ENCODE measurements at regions not wholly inside any gene's neighbourhood (a gene's known extent, or its start where the extent isn't known, plus 50 kb on each side); places are given as distances from the start of the nearest gene placed in this dataset.
"Not testable (repeated sequence)": the region's sequence is repeated elsewhere in the genome, so short reads cannot be mapped to it uniquely, and the experiment has no call there.

DNA sequence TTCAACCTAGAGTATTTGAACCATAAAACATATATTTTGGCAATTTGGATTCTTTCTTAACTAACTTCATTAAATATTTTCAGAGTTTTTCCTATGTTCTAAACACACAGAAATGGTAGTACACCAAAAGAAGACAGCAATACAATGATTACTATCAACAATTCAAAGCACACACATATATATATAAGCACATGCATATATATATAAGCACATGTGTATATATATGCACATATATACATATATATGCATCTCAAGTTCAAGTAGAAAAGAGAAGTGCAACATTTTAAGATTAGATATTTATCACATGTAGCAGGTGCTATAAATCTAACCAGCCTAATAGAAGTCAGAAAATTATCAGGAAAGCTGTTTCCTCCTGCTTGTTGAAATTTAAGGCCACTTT is 320.9 kb upstream of the FSIP2 start:
- ChIA-PET POLR2A (no interaction called here), CTCF (no interaction called here)
- Mint-ChIP-seq H3K36me3 (peaks cover 4% of the 10 kb centered on the region), H3K4me3 (no peak overlapping the region), H3K27me3 (ENCODE audit: low read depth) (no peaks in the 10 kb centered on the region), H3K4me1 (no peaks in the 10 kb centered on the region), H3K27ac (no peak overlapping the region), H3K9me3 (peaks cover 10% of the 10 kb centered on the region; the same call in 1 of the 2 replicates)
- DNase-seq (ENCODE audit: low spot score) (no peak), ATAC-seq (no peak)
- TF ChIP-seq, protein P1, sequence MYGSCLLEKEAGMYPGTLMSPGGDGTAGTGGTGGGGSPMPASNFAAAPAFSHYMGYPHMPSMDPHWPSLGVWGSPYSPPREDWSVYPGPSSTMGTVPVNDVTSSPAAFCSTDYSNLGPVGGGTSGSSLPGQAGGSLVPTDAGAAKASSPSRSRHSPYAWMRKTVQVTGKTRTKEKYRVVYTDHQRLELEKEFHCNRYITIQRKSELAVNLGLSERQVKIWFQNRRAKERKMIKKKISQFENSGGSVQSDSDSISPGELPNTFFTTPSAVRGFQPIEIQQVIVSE (CRISPR knock-in tag; IDR thresholded peaks at IDR 0.05; ENCODE audit: borderline replicate concordance) = no peak

DNA sequence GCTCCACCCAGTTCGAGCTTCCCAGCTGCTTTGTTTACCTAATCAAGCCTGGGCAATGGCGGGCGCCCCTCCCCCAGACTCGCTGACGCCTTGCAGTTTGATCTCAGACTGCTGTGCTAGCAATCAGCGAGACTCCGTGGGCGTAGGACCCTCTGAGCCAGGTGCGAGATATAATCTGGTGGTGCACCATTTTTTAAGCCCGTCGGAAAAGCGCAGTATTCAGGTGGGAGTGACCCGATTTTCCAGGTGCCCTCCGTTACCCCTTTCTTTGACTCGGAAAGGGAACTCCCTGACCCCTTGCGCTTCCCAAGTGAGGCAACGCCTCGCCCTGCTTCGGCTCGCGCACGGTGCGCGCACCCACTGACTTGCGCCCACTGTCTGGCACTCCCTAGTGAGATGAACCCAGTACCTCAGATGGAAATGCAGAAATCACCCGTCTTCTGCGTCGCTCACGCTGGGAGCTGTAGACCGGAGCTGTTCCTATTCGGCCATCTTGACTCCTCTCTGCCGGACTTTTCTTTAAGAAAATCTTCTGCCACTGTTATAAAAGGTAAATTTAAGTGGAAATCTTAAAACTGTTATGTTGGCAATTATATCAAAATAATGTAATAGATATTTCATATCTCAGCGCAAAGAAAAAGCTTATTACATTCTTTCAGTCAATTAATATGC is 313.5 kb upstream of the FSIP2 start:
- POLR2A ChIA-PET; H3K36me3 Mint-ChIP-seq; ATAC-seq; H3K27me3 Mint-ChIP-seq (ENCODE audit: low read depth); H3K9me3 Mint-ChIP-seq: not testable (repeated sequence)
- Mint-ChIP-seq H3K4me3 (peak overlapping the region; percentile 90), H3K4me1 (peaks cover 25% of the 10 kb centered on the region), H3K27ac (peak overlapping the region; percentile 96)
- peak; percentile 75 for DNase-seq (ENCODE audit: low spot score)
- TF ChIP-seq FOXK1 (CRISPR knock-in tag; IDR thresholded peaks at IDR 0.05) = peak; percentile 87; the same call in 1 of the 2 replicates
- TF ChIP-seq, protein P2, sequence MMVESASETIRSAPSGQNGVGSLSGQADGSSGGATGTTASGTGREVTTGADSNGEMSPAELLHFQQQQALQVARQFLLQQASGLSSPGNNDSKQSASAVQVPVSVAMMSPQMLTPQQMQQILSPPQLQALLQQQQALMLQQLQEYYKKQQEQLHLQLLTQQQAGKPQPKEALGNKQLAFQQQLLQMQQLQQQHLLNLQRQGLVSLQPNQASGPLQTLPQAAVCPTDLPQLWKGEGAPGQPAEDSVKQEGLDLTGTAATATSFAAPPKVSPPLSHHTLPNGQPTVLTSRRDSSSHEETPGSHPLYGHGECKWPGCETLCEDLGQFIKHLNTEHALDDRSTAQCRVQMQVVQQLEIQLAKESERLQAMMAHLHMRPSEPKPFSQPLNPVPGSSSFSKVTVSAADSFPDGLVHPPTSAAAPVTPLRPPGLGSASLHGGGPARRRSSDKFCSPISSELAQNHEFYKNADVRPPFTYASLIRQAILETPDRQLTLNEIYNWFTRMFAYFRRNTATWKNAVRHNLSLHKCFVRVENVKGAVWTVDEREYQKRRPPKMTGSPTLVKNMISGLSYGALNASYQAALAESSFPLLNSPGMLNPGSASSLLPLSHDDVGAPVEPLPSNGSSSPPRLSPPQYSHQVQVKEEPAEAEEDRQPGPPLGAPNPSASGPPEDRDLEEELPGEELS (CRISPR knock-in tag; IDR thresholded peaks at IDR 0.05) = peak; percentile 85
- TF ChIP-seq, protein P3, sequence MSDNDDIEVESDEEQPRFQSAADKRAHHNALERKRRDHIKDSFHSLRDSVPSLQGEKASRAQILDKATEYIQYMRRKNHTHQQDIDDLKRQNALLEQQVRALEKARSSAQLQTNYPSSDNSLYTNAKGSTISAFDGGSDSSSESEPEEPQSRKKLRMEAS (CRISPR knock-in tag; IDR thresholded peaks at IDR 0.05) = 0 out of 2 replicates have a peak, but pooled peaks have one; percentile 26
- CTCF ChIA-PET = interaction anchor here (1.4 kb wide), 1 partner anchor 313 kb away, joined by 4 read pairs; the partner anchor contains the start of gene FSIP2

DNA sequence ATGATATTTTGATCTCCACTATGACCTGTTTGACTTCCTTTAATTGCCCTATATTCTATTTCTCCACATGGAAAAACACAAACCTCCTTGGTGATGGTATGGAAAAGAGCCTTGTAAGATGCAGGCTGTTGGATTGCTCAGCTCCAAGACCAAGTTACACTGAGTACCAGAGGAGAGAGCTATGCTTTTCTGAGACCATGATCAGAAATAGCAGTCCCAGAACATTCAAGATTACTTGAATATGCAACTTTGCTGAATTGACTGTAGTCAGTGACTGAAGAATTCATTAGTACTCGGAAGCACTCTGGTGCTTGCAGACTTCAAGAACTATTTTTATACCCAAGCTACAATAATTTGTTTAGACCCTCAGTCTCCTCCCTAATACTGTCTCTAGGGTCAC is 310.6 kb upstream of the FSIP2 start:
- no peak overlapping the region; the same call in 1 of the 2 replicates for H3K27ac Mint-ChIP-seq
- no peaks in the 10 kb centered on the region for H3K27me3 Mint-ChIP-seq (ENCODE audit: low read depth)
- DNase-seq (ENCODE audit: low spot score) (no peak), ATAC-seq (no peak)
- peak overlapping the region; percentile 31; the same call in 1 of the 2 replicates for H3K4me3 Mint-ChIP-seq
- H3K9me3 Mint-ChIP-seq = 0 out of 2 replicates have a peak, but pooled peaks cover 4% of the 10 kb centered on the region
- H3K4me1 Mint-ChIP-seq = peaks cover 39% of the 10 kb centered on the region
- ChIA-PET POLR2A (interaction anchor here (0.5 to 1.0 kb wide), 2 partner anchors 9 to 811 kb away, joined by 4 to 13 read pairs; no protein-coding TSS in a partner anchor), CTCF (interaction anchor here (0.6 kb wide), 1 partner anchor 200 kb away, joined by 3 read pairs; no protein-coding TSS in a partner anchor)
- H3K36me3 Mint-ChIP-seq = peaks cover 5% of the 10 kb centered on the region
- TF ChIP-seq MYBL2 (CRISPR knock-in tag; IDR thresholded peaks at IDR 0.05) = no peak
- no peak for TF ChIP-seq SP1 (CRISPR knock-in tag; conservative IDR thresholded peaks at IDR 0.05)
- no peak for TF ChIP-seq ELF4 (CRISPR knock-in tag; IDR thresholded peaks at IDR 0.05; ENCODE audit: low read depth)
- TF ChIP-seq GRHL2 (CRISPR knock-in tag; IDR thresholded peaks at IDR 0.05; ENCODE audit: insufficient replicate concordance, severe bottlenecking) = no peak
- TF ChIP-seq, protein P4, sequence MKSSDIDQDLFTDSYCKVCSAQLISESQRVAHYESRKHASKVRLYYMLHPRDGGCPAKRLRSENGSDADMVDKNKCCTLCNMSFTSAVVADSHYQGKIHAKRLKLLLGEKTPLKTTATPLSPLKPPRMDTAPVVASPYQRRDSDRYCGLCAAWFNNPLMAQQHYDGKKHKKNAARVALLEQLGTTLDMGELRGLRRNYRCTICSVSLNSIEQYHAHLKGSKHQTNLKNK (CRISPR knock-in tag; IDR thresholded peaks at IDR 0.05) = no peak
- TF ChIP-seq, protein P5, sequence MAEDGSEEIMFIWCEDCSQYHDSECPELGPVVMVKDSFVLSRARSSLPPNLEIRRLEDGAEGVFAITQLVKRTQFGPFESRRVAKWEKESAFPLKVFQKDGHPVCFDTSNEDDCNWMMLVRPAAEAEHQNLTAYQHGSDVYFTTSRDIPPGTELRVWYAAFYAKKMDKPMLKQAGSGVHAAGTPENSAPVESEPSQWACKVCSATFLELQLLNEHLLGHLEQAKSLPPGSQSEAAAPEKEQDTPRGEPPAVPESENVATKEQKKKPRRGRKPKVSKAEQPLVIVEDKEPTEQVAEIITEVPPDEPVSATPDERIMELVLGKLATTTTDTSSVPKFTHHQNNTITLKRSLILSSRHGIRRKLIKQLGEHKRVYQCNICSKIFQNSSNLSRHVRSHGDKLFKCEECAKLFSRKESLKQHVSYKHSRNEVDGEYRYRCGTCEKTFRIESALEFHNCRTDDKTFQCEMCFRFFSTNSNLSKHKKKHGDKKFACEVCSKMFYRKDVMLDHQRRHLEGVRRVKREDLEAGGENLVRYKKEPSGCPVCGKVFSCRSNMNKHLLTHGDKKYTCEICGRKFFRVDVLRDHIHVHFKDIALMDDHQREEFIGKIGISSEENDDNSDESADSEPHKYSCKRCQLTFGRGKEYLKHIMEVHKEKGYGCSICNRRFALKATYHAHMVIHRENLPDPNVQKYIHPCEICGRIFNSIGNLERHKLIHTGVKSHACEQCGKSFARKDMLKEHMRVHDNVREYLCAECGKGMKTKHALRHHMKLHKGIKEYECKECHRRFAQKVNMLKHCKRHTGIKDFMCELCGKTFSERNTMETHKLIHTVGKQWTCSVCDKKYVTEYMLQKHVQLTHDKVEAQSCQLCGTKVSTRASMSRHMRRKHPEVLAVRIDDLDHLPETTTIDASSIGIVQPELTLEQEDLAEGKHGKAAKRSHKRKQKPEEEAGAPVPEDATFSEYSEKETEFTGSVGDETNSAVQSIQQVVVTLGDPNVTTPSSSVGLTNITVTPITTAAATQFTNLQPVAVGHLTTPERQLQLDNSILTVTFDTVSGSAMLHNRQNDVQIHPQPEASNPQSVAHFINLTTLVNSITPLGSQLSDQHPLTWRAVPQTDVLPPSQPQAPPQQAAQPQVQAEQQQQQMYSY (CRISPR knock-in tag; IDR thresholded peaks at IDR 0.05) = no peak
- TF ChIP-seq ZNF232 (CRISPR knock-in tag; IDR thresholded peaks at IDR 0.05) = no peak
- TF ChIP-seq SMAD4 (CRISPR knock-in tag; IDR thresholded peaks at IDR 0.05) = no peak
- no peak for TF ChIP-seq TCF7 (CRISPR knock-in tag; IDR thresholded peaks at IDR 0.05; ENCODE audit: low read depth)
- TF ChIP-seq PRRX2 (CRISPR knock-in tag; IDR thresholded peaks at IDR 0.05) = no peak
- TF ChIP-seq, protein P6, sequence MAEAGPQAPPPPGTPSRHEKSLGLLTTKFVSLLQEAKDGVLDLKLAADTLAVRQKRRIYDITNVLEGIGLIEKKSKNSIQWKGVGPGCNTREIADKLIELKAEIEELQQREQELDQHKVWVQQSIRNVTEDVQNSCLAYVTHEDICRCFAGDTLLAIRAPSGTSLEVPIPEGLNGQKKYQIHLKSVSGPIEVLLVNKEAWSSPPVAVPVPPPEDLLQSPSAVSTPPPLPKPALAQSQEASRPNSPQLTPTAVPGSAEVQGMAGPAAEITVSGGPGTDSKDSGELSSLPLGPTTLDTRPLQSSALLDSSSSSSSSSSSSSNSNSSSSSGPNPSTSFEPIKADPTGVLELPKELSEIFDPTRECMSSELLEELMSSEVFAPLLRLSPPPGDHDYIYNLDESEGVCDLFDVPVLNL (CRISPR knock-in tag; IDR thresholded peaks at IDR 0.05; ENCODE audit: borderline replicate concordance, low read depth) = no peak
- TF ChIP-seq, protein P7, sequence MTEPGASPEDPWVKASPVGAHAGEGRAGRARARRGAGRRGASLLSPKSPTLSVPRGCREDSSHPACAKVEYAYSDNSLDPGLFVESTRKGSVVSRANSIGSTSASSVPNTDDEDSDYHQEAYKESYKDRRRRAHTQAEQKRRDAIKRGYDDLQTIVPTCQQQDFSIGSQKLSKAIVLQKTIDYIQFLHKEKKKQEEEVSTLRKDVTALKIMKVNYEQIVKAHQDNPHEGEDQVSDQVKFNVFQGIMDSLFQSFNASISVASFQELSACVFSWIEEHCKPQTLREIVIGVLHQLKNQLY (CRISPR knock-in tag; IDR thresholded peaks at IDR 0.05) = no peak
- no peak for TF ChIP-seq MXD4 (CRISPR knock-in tag; IDR thresholded peaks at IDR 0.05; ENCODE audit: borderline replicate concordance)
- TF ChIP-seq ESRRA (CRISPR knock-in tag; IDR thresholded peaks at IDR 0.05; ENCODE audit: borderline replicate concordance) = no peak
- TF ChIP-seq, protein P8, sequence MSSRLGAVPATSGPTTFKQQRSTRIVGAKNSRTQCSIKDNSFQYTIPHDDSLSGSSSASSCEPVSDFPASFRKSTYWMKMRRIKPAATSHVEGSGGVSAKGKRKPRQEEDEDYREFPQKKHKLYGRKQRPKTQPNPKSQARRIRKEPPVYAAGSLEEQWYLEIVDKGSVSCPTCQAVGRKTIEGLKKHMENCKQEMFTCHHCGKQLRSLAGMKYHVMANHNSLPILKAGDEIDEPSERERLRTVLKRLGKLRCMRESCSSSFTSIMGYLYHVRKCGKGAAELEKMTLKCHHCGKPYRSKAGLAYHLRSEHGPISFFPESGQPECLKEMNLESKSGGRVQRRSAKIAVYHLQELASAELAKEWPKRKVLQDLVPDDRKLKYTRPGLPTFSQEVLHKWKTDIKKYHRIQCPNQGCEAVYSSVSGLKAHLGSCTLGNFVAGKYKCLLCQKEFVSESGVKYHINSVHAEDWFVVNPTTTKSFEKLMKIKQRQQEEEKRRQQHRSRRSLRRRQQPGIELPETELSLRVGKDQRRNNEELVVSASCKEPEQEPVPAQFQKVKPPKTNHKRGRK (CRISPR knock-in tag; IDR thresholded peaks at IDR 0.05; ENCODE audit: borderline replicate concordance) = no peak
- no peak for TF ChIP-seq FOXK1 (CRISPR knock-in tag; IDR thresholded peaks at IDR 0.05)
